GM23248 (cell line): ENCODE measurements at regions not wholly inside any gene's neighbourhood (a gene's known extent, or its start where the extent isn't known, plus 50 kb on each side); places are given as distances from the start of the nearest gene placed in this dataset.
"Not testable (repeated sequence)": the region's sequence is repeated elsewhere in the genome, so short reads cannot be mapped to it uniquely, and the experiment has no call there.

Source experiments
- DNase-seq: peaks from one replicate; pipeline ENCODE4 v3.0.0-alpha.2; 2015
- H2AFZ ChIP-seq: fragments of 200-600 bp; sonication (generic); 2 replicates; pipeline ENCODE4 v1.6.1; 2016; ENCODE audit warnings: antibody characterized with exemption
- H3F3A ChIP-seq: fragments of 200-600 bp; sonication (generic); 2 replicates; pipeline ENCODE4 v1.6.1; 2016; ENCODE audit warnings: mild to moderate bottlenecking, antibody characterized with exemption, mixed run types; ENCODE audit not compliant: insufficient read depth
- H3K27ac ChIP-seq: fragments of 200-600 bp; sonication (generic); 2 replicates; pipeline ENCODE4 v1.5.1; 2016; ENCODE audit warnings: mild to moderate bottlenecking
- H3K27me3 ChIP-seq: fragments of 200-600 bp; sonication (generic); replicated peaks from 2 replicates; pipeline ENCODE4 v1.6.1; 2016; ENCODE audit warnings: mild to moderate bottlenecking; ENCODE audit not compliant: insufficient read depth
- H3K36me3 ChIP-seq: fragments of 200-600 bp; sonication (generic); 2 replicates; pipeline ENCODE4 v1.6.1; 2016; ENCODE audit warnings: low read depth, mild to moderate bottlenecking
- H3K4me1 ChIP-seq: fragments of 200-600 bp; sonication (generic); 2 replicates; pipeline ENCODE4 v1.6.1; 2016; ENCODE audit warnings: mild to moderate bottlenecking; ENCODE audit not compliant: insufficient read depth
- H3K4me2 ChIP-seq: fragments of 200-600 bp; sonication (generic); one replicate; pipeline ENCODE4 v1.6.1; 2016; ENCODE audit warnings: mild to moderate bottlenecking; ENCODE audit not compliant: unreplicated experiment
- H3K4me3 ChIP-seq: fragments of 200-600 bp; sonication (generic); 2 replicates; pipeline ENCODE4 v1.5.1; 2016; ENCODE audit warnings: mild to moderate bottlenecking
- H3K79me2 ChIP-seq: fragments of 200-600 bp; sonication (generic); 2 replicates; pipeline ENCODE4 v1.6.1; 2016; ENCODE audit warnings: mild to moderate bottlenecking; ENCODE audit not compliant: insufficient read depth
- H3K9ac ChIP-seq: fragments of 200-600 bp; sonication (generic); 2 replicates; pipeline ENCODE4 v1.6.1; 2016; ENCODE audit warnings: mild to moderate bottlenecking
- H3K9me2 ChIP-seq: fragments of 200-600 bp; sonication (generic); 2 replicates; pipeline ENCODE4 v1.6.1; 2016; ENCODE audit warnings: mixed run types, mild to moderate bottlenecking, moderate library complexity; ENCODE audit not compliant: insufficient read depth
- H3K9me3 ChIP-seq: fragments of 200-600 bp; sonication (generic); one replicate; pipeline ENCODE4 v1.6.1; 2017; ENCODE audit warnings: low read depth
- H4K20me1 ChIP-seq: fragments of 200-600 bp; sonication (generic); 2 replicates; pipeline ENCODE4 v1.6.0; 2016; ENCODE audit not compliant: insufficient read depth
- EZH2 ChIP-seq: fragments of 200-600 bp; sonication (generic); IDR thresholded peaks from 2 replicates; pipeline ENCODE4 v1.6.1; 2018; ENCODE audit warnings: antibody characterized with exemption, mild to moderate bottlenecking; ENCODE audit not compliant: insufficient read depth, poor library complexity, severe bottlenecking
- EZH2phosphoT487 ChIP-seq: fragments of 200-600 bp; sonication (generic); IDR thresholded peaks from 2 replicates; pipeline ENCODE4 v1.6.1; 2018; ENCODE audit warnings: antibody characterized with exemption, moderate library complexity, mild to moderate bottlenecking, low read depth; ENCODE audit not compliant: insufficient read depth
- WGBS, 2 experiments: methylation state at CpG; one replicate each; pipeline ENCODE4 v1.1.6; 2015 to 2017; ENCODE audit warnings: low lambda C conversion rate in 2 of 2, low coverage in 1 of 2; ENCODE audit errors: missing lambda C conversion rate in 2 of 2; 5-methylcytosine and 5-hydroxymethylcytosine counted together
- in situ Hi-C: fragments of 300-500 bp; cut with MboI; formaldehyde crosslinking; loops from 2 replicates; pipeline ENCODE4 v1.15.0; 2020

DNA sequence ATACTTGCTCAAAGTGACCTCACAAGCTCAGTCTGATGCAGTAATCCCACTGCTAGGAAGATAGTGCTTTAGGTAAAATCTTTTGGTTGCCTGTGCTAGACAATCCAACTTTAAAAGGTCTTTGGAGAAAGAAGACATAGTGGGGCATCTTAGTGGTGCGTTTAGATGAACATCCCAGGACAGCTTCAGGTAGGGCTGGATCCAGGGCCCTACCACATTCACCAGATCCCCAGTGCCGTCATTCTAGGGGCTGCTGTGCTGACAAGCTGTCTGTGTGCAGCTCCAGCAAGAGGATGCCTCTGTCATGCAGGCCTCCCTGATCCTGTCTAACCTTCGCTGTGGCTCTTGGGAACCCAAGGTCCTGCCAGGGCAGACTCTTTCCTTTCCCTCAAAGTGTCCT is 100.7 kb upstream of the EIF5 start:
- Histone ChIP-seq H3K79me2 (no peaks in the 10 kb centered on the region), H3K36me3 (no peaks in the 10 kb centered on the region), H3K9me2 (no peaks in the 10 kb centered on the region), H3K9ac (no peak overlapping the region), H3F3A (no peaks in the 10 kb centered on the region), H3K27ac (no peak overlapping the region), H2AFZ (no peak overlapping the region), H3K27me3 (peaks cover 11% of the 10 kb centered on the region; the same call in 1 of the 2 replicates), H4K20me1 (no peaks in the 10 kb centered on the region), H3K4me2 (no peak overlapping the region), H3K4me3 (no peak overlapping the region), H3K4me1 (no peaks in the 10 kb centered on the region), H3K9me3 (no peaks in the 10 kb centered on the region)
- DNase-seq = no peak
- WGBS, 2 experiments = 98 to 100% methylated on average over 3 of the region's 3 CpGs
- TF ChIP-seq EZH2phosphoT487 = no peak
- no peak for TF ChIP-seq EZH2
- in situ Hi-C loops = no loop called here

DNA sequence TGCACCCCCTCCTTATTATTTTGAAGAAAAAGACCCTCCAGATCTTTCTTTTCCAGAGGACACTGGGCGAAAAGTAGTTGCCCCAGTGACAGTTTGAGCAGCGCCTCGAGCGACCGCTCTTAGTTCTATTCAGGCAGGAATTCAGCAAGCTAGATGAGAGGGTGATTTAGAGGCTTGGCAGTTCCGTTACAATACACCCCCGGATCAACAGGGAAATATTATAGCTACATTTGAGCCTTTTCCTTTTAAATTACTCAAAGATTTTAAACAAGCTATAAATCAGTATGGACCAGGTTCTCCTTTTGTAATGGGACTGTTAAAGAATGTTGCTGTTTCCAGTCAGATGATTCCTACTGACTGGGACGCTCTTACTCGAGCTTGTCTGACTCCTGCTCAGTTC is 99.2 kb upstream of the EIF5 start:
- H2AFZ ChIP-seq, in situ Hi-C loops, H3K4me2 ChIP-seq: not testable (repeated sequence)

GRCh38 chr14:103235506-103235905 is 98.5 kb upstream of the EIF5 start:
- H4K20me1 ChIP-seq, H3K36me3 ChIP-seq, DNase-seq, H3K4me1 ChIP-seq, H3K9me2 ChIP-seq, in situ Hi-C loops, H3K9ac ChIP-seq, H3K4me3 ChIP-seq, H3K27ac ChIP-seq, H3K9me3 ChIP-seq, H2AFZ ChIP-seq, H3K4me2 ChIP-seq, H3K79me2 ChIP-seq, H3F3A ChIP-seq: not testable (repeated sequence)
- H3K27me3 ChIP-seq = peaks cover 11% of the 10 kb centered on the region; the same call in 1 of the 2 replicates
- WGBS, 2 experiments = 42 to 48% methylated on average over 5 of the region's 5 CpGs

More for the DNA sequence above, 99.2 kb upstream of the EIF5 start:
- H4K20me1 ChIP-seq, H3K9me3 ChIP-seq, H3K36me3 ChIP-seq, H3F3A ChIP-seq, H3K27ac ChIP-seq, H3K9me2 ChIP-seq, H3K4me1 ChIP-seq, H3K9ac ChIP-seq, DNase-seq, H3K4me3 ChIP-seq, H3K79me2 ChIP-seq: not testable (repeated sequence)
- WGBS, 2 experiments = 61 to 68% methylated on average over 9 of the region's 9 CpGs
- H3K27me3 ChIP-seq = peaks cover 11% of the 10 kb centered on the region; the same call in 1 of the 2 replicates

DNA sequence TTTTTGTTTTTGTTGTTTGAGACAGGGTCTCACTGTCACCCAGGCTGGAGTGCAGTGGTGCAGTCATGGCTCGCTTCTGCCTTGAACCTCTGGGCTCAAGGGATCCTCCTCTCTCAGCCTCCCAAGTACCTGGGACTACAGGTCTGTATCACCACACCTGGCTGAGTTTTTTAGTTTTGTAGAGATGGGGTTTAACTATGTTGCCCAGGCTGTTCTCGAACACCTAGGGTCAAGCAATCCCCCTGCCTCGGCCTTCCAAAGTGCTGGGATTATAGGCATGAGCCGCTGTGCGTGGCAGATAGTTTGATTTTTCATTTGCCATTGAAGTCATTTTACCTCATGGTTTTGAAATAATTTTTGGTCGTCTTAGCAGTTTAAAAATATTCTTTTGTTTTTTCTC is 94.3 kb upstream of the EIF5 start:
- Histone ChIP-seq H3K4me3 (no peak overlapping the region), H4K20me1 (no peaks in the 10 kb centered on the region), H2AFZ (no peak overlapping the region), H3K4me1 (no peaks in the 10 kb centered on the region), H3K27me3 (peaks cover 17% of the 10 kb centered on the region; the same call in 1 of the 2 replicates), H3K9me2 (no peaks in the 10 kb centered on the region), H3K4me2 (no peak overlapping the region), H3K27ac (no peak overlapping the region), H3K79me2 (no peaks in the 10 kb centered on the region), H3K9ac (no peak overlapping the region), H3K9me3 (no peaks in the 10 kb centered on the region), H3K36me3 (no peaks in the 10 kb centered on the region), H3F3A (no peaks in the 10 kb centered on the region)
- in situ Hi-C loops = no loop called here
- WGBS, 2 experiments = 44% methylated on average over 6 of the region's 6 CpGs
- no peak for TF ChIP-seq EZH2
- no peak for TF ChIP-seq EZH2phosphoT487
- no peak for DNase-seq

GRCh38 chr14:103241531-103241930 is 92.5 kb upstream of the EIF5 start:
- Histone ChIP-seq H3K79me2 (no peaks in the 10 kb centered on the region), H3K9ac (no peak overlapping the region), H3K27me3 (peaks cover 12% of the 10 kb centered on the region; the same call in 1 of the 2 replicates), H3K9me2 (no peaks in the 10 kb centered on the region), H3K4me1 (peaks cover 9% of the 10 kb centered on the region), H3K27ac (no peak overlapping the region), H4K20me1 (no peaks in the 10 kb centered on the region), H3K4me3 (no peak overlapping the region), H3K4me2 (no peak overlapping the region), H3F3A (peaks cover 8% of the 10 kb centered on the region), H3K9me3 (no peaks in the 10 kb centered on the region), H2AFZ (no peak overlapping the region), H3K36me3 (no peaks in the 10 kb centered on the region)
- WGBS, 2 experiments = 50 to 59% methylated on average over 8 of the region's 8 CpGs
- in situ Hi-C loops = no loop called here
- no peak for DNase-seq
- TF ChIP-seq EZH2phosphoT487 (no peak), EZH2 (no peak)
